ENCODE measurements at regions not wholly inside any gene's neighbourhood (a gene's known extent, or its start where the extent isn't known, plus 50 kb on each side); places are given as distances from the start of the nearest gene placed in this dataset.

DNA sequence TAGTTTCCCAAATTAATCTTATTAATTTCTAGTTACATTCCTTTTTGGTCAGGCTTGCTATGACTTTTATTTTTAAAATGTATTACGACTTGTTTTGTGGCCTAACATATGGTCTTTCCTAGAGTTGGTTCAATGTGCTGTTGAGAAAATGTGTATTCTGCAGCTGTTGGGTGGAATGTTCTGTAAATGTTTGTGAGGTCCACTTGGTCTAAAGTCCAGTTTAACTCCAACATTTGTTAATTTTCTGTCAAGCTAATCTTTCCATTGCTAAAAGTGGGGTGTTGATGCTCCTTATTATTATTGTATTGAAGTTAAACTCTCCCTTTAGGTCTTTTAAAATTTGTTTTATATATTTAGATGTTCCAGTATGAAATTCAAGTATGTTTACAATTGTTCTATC lies 1010.8 kb upstream of the EDIL3 start:
- TF ChIP-seq, protein P1, sequence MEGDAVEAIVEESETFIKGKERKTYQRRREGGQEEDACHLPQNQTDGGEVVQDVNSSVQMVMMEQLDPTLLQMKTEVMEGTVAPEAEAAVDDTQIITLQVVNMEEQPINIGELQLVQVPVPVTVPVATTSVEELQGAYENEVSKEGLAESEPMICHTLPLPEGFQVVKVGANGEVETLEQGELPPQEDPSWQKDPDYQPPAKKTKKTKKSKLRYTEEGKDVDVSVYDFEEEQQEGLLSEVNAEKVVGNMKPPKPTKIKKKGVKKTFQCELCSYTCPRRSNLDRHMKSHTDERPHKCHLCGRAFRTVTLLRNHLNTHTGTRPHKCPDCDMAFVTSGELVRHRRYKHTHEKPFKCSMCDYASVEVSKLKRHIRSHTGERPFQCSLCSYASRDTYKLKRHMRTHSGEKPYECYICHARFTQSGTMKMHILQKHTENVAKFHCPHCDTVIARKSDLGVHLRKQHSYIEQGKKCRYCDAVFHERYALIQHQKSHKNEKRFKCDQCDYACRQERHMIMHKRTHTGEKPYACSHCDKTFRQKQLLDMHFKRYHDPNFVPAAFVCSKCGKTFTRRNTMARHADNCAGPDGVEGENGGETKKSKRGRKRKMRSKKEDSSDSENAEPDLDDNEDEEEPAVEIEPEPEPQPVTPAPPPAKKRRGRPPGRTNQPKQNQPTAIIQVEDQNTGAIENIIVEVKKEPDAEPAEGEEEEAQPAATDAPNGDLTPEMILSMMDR (IDR thresholded peaks at IDR 0.05) = no peak
- TF ChIP-seq JAZF1 (CRISPR knock-in tag; IDR thresholded peaks at IDR 0.05) = no peak
- TF ChIP-seq NFE2L1 (CRISPR knock-in tag; IDR thresholded peaks at IDR 0.05) = no peak
- TF ChIP-seq ZNF121 (CRISPR knock-in tag; IDR thresholded peaks at IDR 0.05) = no peak
- no peak for TF ChIP-seq ZNF219 (CRISPR knock-in tag; IDR thresholded peaks at IDR 0.05; ENCODE audit: borderline replicate concordance)
- TF ChIP-seq HMGA2 (CRISPR knock-in tag; IDR thresholded peaks at IDR 0.05) = no peak
- no peak for TF ChIP-seq TEAD4 (CRISPR knock-in tag; IDR thresholded peaks at IDR 0.05)
- TF ChIP-seq, protein P2, sequence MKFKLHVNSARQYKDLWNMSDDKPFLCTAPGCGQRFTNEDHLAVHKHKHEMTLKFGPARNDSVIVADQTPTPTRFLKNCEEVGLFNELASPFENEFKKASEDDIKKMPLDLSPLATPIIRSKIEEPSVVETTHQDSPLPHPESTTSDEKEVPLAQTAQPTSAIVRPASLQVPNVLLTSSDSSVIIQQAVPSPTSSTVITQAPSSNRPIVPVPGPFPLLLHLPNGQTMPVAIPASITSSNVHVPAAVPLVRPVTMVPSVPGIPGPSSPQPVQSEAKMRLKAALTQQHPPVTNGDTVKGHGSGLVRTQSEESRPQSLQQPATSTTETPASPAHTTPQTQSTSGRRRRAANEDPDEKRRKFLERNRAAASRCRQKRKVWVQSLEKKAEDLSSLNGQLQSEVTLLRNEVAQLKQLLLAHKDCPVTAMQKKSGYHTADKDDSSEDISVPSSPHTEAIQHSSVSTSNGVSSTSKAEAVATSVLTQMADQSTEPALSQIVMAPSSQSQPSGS (CRISPR knock-in tag; IDR thresholded peaks at IDR 0.05; ENCODE audit: borderline replicate concordance, low read depth) = no peak
